GM11168 (cell line): ENCODE measurements at regions not wholly inside any gene's neighbourhood (a gene's known extent, or its start where the extent isn't known, plus 50 kb on each side); places are given as distances from the start of the nearest gene placed in this dataset.
"Not testable (repeated sequence)": the region's sequence is repeated elsewhere in the genome, so short reads cannot be mapped to it uniquely, and the experiment has no call there.

Experiments
- in situ Hi-C: fragments of 300-500 bp; cut with MboI; formaldehyde crosslinking; loops from one replicate; pipeline ENCODE4 v1.12.0; 2022; ENCODE audit warnings: low sequenced_read_pairs; ENCODE audit not compliant: unreplicated experiment

DNA sequence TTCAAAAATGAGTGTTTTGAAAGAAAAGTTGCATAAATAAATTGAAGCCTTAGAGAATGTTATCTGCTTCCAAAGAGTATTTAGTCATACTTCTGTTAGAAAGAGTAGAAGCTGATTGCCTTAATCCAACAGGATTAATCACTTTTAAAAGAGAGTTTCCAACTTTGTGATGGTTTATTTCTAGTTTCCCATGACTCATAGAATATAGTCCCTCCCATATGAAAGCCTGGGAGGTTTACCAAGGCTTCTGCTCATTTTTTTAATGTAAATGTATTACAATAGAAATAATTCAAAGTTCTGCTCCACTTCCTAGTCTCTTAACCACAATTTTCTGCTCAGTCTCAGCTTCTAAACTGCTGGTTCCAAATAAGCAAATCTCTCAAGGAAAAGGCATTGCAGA, 118.0 kb upstream of the IRAK1BP1 start:
- in situ Hi-C loops, result no loop called here

GRCh38 chr6:78758297-78758798, 109.0 kb upstream of the IRAK1BP1 start:
- in situ Hi-C loops, result not testable (repeated sequence)

DNA sequence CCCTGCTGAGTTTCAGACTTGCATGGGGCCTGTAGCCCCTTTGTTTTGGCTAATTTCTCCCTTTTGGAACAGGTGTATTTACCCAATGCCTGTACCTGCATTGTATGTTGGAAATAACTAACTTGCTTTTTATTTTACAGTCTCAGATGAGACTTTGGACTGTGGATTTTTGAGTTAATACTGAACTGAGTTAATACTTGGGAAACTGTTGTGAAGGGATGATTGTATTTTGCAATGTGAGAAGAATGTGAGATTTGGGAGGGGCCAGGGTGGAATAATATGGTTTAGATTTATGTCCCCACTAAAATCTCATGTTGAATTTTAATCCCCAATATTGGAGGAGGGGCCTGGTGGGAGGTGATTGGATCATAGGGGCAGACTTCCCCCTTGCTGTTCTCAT, 99.1 kb upstream of the IRAK1BP1 start:
- in situ Hi-C loops, result no loop called here

GRCh38 chr6:78770765-78771164, 96.6 kb upstream of the IRAK1BP1 start:
- in situ Hi-C loops, result no loop called here

DNA sequence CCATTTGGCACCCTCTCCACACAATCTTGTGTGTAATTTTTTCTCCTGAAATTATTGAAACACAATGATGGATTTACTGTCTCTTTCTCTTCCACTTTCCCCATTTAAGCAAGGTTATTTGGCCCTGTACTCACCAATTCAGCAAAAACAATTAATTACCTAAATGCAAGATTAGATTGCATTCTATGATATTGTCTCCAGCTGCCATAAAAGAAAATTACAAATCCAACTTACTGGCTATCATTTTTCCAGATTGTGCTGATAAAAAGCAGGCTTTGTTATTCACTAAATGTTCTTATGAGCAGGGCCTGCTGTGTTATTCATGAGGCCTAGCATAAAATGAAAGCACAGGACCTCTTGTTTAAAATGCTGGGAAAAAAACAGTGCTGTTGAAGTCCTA, 95.8 kb upstream of the IRAK1BP1 start:
- in situ Hi-C loops, result no loop called here

- in situ Hi-C loops, result no loop called here
Observed at GRCh38 chr6:78781001-78781400, 86.3 kb upstream of the IRAK1BP1 start.

DNA sequence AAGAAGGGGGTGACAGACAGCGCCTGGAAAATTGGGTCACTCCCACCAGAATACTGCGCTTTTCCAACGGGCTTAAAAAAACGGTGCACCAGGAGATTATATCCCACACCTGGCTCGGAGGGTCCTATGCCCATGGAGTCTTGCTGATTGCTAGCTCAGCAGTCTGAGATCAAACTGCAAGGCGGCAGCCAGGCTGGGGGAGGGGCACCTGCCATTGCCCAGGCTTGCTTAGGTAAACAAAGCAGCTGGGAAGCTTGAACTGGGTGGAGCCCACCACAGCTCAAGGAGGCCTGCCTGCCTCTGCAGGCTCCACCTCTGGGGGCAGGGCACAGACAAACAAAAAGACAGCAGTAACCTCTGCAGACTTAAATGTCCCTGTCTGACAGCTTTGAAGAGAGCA, 84.0 kb upstream of the IRAK1BP1 start:
- in situ Hi-C loops, result not testable (repeated sequence)

DNA sequence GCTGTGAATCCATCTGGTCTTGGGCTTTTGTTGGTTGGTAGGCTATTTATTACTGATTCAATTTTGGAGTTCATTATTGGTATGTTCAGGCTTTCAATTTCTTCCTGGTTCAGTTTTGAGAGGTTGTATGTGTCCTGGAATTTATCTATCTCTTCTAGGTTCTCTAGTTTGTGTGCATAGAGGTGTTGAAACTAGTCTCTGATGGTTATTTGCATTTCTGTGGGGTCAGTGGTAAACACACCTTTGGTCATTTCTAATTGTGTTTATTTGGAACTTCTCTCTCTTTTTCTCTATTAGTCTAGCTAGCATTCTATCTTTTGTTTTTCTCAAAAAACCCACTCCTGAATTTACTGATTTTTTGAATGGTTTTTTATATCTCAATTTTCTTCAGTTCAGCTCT, 70.1 kb upstream of the IRAK1BP1 start:
- in situ Hi-C loops, result no loop called here

- in situ Hi-C loops, result no loop called here
Observed at GRCh38 chr6:78799682-78800081, 67.7 kb upstream of the IRAK1BP1 start.

GRCh38 chr6:78806792-78807191, 60.6 kb upstream of the IRAK1BP1 start:
- in situ Hi-C loops, result not testable (repeated sequence)

- in situ Hi-C loops, result not testable (repeated sequence)
Observed at GRCh38 chr6:78807655-78808355, 59.5 kb upstream of the IRAK1BP1 start.

GRCh38 chr6:78808356-78808891, 58.9 kb upstream of the IRAK1BP1 start:
- in situ Hi-C loops, result no loop called here

DNA sequence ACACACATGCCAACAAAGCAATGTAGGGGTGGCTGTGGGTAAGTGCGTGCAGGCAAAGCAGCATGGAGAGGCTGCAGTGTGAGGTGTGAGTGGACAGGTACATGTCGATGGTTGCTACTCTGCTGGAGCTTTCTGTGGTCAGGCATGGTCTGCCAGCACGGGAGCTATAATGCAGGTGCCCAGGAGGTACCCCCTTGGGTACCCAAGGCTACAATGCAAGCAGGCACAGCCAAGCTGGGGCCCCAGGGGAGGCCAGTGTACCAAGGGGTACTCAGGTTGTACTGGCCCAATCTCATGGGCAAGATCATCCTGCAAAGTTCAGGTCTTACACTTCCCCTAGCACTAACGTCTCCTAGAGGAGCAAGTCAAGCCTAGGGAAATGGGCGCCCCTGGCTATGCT, 58.4 kb upstream of the IRAK1BP1 start:
- in situ Hi-C loops, result no loop called here

DNA sequence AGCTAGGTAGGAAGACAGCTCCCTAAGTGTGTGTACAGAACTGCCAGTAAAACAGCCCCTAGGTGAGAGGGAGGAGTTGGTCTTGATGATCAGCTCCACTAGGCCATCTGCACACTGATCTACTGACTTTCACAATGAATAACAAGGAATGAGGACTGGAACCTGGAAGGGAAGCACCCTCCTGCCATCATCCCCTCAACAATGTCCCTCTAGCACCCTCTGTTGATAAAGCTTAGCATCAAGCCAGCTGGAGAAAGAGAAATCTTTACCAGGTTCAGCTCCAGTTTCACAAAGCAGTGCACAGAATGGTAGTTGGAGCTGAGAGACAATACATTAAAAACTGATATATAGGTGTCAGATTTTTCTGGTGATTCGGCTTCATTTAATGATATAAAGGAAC, 57.2 kb upstream of the IRAK1BP1 start:
- in situ Hi-C loops, result no loop called here

GRCh38 chr6:78810698-78811097, 56.7 kb upstream of the IRAK1BP1 start:
- in situ Hi-C loops, result no loop called here
